Ascending aorta (tissue), 2 donors: ENCODE measurements at regions not wholly inside any gene's neighbourhood (a gene's known extent, or its start where the extent isn't known, plus 50 kb on each side); places are given as distances from the start of the nearest gene placed in this dataset.

Experiments
- DNase-seq, 2 donors: peaks; one replicate each; pipeline ENCODE4 v3.0.0-alpha.2; 2019; ENCODE audit warnings: low spot score in 2 of 2
- H3K27ac ChIP-seq, 2 donors: fragments of 200-600 bp; sonication (generic); one replicate each; pipeline ENCODE4 v1.5.1; 2016 to 2017; ENCODE audit warnings: mild to moderate bottlenecking in 1 of 2
- H3K27me3 ChIP-seq: fragments of 200-600 bp; sonication (generic); one replicate; pipeline ENCODE4 v1.5.1; 2017
- H3K36me3 ChIP-seq, 2 donors: fragments of 200-600 bp; sonication (generic); one replicate each; pipeline ENCODE4 v1.5.1; 2016
- H3K4me1 ChIP-seq, 2 donors: fragments of 200-600 bp; sonication (generic); one replicate each; pipeline ENCODE4 v1.5.1; 2016 to 2017; ENCODE audit warnings: mild to moderate bottlenecking in 1 of 2
- H3K4me3 ChIP-seq, 2 donors: fragments of 200-600 bp; sonication (generic); one replicate each; pipeline ENCODE4 v1.5.1; 2016 to 2017; ENCODE audit warnings: mild to moderate bottlenecking in 1 of 2
- H3K9me3 ChIP-seq, 2 donors: fragments of 200-600 bp; sonication (generic); one replicate each; pipeline ENCODE4 v1.5.1; 2016
- CTCF ChIP-seq, 3 experiments: fragments of 200-600 bp in 2 of 3; fragments of 450-650 bp in 1 of 3; sonication (generic) in 2 of 3; IDR thresholded peaks; one replicate each; pipeline ENCODE4 v1.5.1; 2016 to 2019; ENCODE audit warnings: antibody characterized with exemption in 3 of 3, mild to moderate bottlenecking in 1 of 3, moderate library complexity in 1 of 3
- intact Hi-C: fragments of 100-400 bp; cut with DNase I; formaldehyde crosslinking; loops from one replicate; pipeline ENCODE4 v1.15.1; 2023

- TF ChIP-seq CTCF (IDR thresholded peaks at IDR 0.05) = no peak
- Histone ChIP-seq H3K27ac (no peak overlapping the region), H3K27me3 (no peaks in the 10 kb centered on the region), H3K9me3 (no peaks in the 10 kb centered on the region), H3K4me1 (no peaks in the 10 kb centered on the region), H3K4me3 (no peak overlapping the region), H3K36me3 (no peaks in the 10 kb centered on the region)
- DNase-seq = no peak
- intact Hi-C loops = no loop called here
These were observed 398.0 kb downstream of the CDH2 start for GRCh38 chr18:27778925-27779324.

DNA sequence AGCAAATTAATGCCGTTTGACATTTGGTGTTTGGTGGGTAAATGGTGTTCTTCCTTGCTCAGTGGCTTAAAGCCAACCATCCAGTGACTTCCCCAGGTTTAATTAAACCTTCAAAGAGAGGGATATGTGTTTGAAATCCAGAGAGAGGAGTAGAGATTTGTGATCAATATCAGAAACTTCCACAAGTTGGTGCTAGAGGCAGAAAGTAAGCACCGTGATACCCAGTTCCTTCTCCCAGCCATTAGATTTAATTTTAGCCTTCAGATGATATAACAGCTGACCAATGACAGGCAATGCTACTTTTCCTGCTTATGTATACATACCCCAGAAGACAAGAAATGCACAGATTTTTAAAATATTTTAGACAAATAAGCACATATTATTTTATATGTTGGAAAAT lies 398.5 kb downstream of the CDH2 start:
- intact Hi-C loops = no loop called here
- H3K27me3 ChIP-seq = no peaks in the 10 kb centered on the region
- DNase-seq = no peak
- no peaks in the 10 kb centered on the region for H3K9me3 ChIP-seq
- H3K4me1 ChIP-seq = no peaks in the 10 kb centered on the region
- no peak overlapping the region for H3K27ac ChIP-seq
- H3K36me3 ChIP-seq = no peaks in the 10 kb centered on the region
- TF ChIP-seq CTCF (IDR thresholded peaks at IDR 0.05) = peak in 2 of 3 experiments; percentile 6 to 23
- no peak overlapping the region for H3K4me3 ChIP-seq

- no peaks in the 10 kb centered on the region for H3K9me3 ChIP-seq
- TF ChIP-seq CTCF (IDR thresholded peaks at IDR 0.05) = no peak
- H3K4me1 ChIP-seq = no peaks in the 10 kb centered on the region
- no peaks in the 10 kb centered on the region for H3K27me3 ChIP-seq
- no peak for DNase-seq
- no peak overlapping the region for H3K27ac ChIP-seq
- no peak overlapping the region for H3K4me3 ChIP-seq
- no peaks in the 10 kb centered on the region for H3K36me3 ChIP-seq
- intact Hi-C loops = no loop called here
These were observed 404.8 kb downstream of the CDH2 start for GRCh38 chr18:27772081-27772480.

DNA sequence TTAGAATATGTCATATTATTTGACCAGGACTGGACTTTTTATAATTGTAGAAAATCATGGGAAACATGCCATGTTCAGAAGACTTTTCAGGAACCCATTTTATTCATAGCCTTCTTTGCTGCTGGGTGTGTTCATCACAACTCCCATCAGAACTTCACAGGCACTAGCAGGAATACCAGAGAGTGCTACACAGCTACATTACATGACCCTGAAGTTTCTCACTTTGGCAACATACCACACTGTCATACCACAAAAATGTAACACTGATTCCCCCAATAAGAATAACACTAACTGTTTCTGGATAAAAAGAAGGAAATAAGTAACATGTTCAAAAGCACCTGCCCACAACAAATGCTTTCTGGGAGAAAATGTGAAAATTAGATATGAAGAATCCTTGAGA lies 405.4 kb downstream of the CDH2 start:
- Histone ChIP-seq H3K36me3 (no peaks in the 10 kb centered on the region), H3K4me3 (no peak overlapping the region), H3K4me1 (no peaks in the 10 kb centered on the region), H3K27me3 (no peaks in the 10 kb centered on the region), H3K27ac (no peak overlapping the region), H3K9me3 (no peaks in the 10 kb centered on the region)
- intact Hi-C loops = no loop called here
- no peak for TF ChIP-seq CTCF (IDR thresholded peaks at IDR 0.05)
- DNase-seq = no peak

GRCh38 chr18:27769152-27769551 lies 407.8 kb downstream of the CDH2 start:
- H3K27me3 ChIP-seq = no peaks in the 10 kb centered on the region
- no peak for DNase-seq
- H3K27ac ChIP-seq = no peak overlapping the region
- no peaks in the 10 kb centered on the region for H3K36me3 ChIP-seq
- intact Hi-C loops = no loop called here
- no peaks in the 10 kb centered on the region for H3K9me3 ChIP-seq
- no peaks in the 10 kb centered on the region for H3K4me1 ChIP-seq
- no peak overlapping the region for H3K4me3 ChIP-seq
- no peak for TF ChIP-seq CTCF (IDR thresholded peaks at IDR 0.05)

GRCh38 chr18:27763936-27764335 lies 413.0 kb downstream of the CDH2 start:
- no peak for DNase-seq

More at GRCh38 chr18:27763936-27764335, 413.0 kb downstream of the CDH2 start:
- H3K27ac ChIP-seq = no peak overlapping the region
- peaks cover 0 to 2% of the 10 kb centered on the region in 2 donors for H3K4me1 ChIP-seq
- intact Hi-C loops = no loop called here
- no peaks in the 10 kb centered on the region for H3K27me3 ChIP-seq
- H3K9me3 ChIP-seq = no peaks in the 10 kb centered on the region
- no peak overlapping the region for H3K4me3 ChIP-seq
- TF ChIP-seq CTCF (IDR thresholded peaks at IDR 0.05) = no peak
- no peaks in the 10 kb centered on the region for H3K36me3 ChIP-seq
